CD14-positive monocyte (primary cell): ENCODE measurements at regions not wholly inside any gene's neighbourhood (a gene's known extent, or its start where the extent isn't known, plus 50 kb on each side); places are given as distances from the start of the nearest gene placed in this dataset.

Source experiments
- DNase-seq, 3 donors: peaks; one replicate each; pipeline ENCODE4 v3.0.0-alpha.2; 2011 to 2022
- H2AFZ ChIP-seq: 2 replicates; pipeline ENCODE4 v1.6.0; 2012; ENCODE audit warnings: mild to moderate bottlenecking, low read depth, low read length, inconsistent platforms; ENCODE audit not compliant: insufficient read depth, poor library complexity, severe bottlenecking
- H3K27ac ChIP-seq, 2 donors: 1 replicate in 1 of 2; 2 replicates in 1 of 2; pipeline ENCODE4 v1.5.1; 2012 to 2013; ENCODE audit warnings: low read length in 2 of 2, control low read depth in 1 of 2, inconsistent platforms in 1 of 2, low read depth in 1 of 2, mild to moderate bottlenecking in 1 of 2
- H3K27me3 ChIP-seq, 2 donors: one replicate each; pipeline versions ENCODE4 v1.6.0 to v1.6.1; 2011 to 2013; ENCODE audit warnings: low read length in 2 of 2; ENCODE audit not compliant: control insufficient read depth in 2 of 2, insufficient read depth in 2 of 2
- H3K36me3 ChIP-seq, 2 donors: replicated peaks in 1 of 2; 1 replicate in 1 of 2; 2 replicates in 1 of 2; pipeline versions ENCODE4 v1.5.1 to v1.6.1; 2012 to 2013; ENCODE audit warnings: low read length in 2 of 2, control low read depth in 1 of 2, inconsistent platforms in 1 of 2, mild to moderate bottlenecking in 1 of 2; ENCODE audit not compliant: insufficient read depth in 2 of 2, control insufficient read depth in 1 of 2
- H3K4me1 ChIP-seq, 2 donors: 1 replicate in 1 of 2; 2 replicates in 1 of 2; pipeline versions ENCODE4 v1.5.1 to v1.6.1; 2012 to 2013; ENCODE audit warnings: low read length in 2 of 2, control low read depth in 1 of 2, inconsistent platforms in 1 of 2, mild to moderate bottlenecking in 1 of 2, moderate library complexity in 1 of 2; ENCODE audit not compliant: insufficient read depth in 2 of 2, control insufficient read depth in 1 of 2
- H3K4me2 ChIP-seq: replicated peaks from 2 replicates; pipeline ENCODE3; 2012; ENCODE audit warnings: low read length, moderate library complexity, mild to moderate bottlenecking; ENCODE audit not compliant: poor library complexity, severe bottlenecking; ENCODE audit errors: extremely low read depth
- H3K4me3 ChIP-seq, 3 experiments: fragments of 200-600 bp in 1 of 3; sonication (generic) in 1 of 3; replicated peaks in 1 of 3; 1 replicate in 2 of 3; 2 replicates in 1 of 3; pipeline ENCODE4 v1.5.1; 2011 to 2013; ENCODE audit warnings: low read length in 3 of 3, mild to moderate bottlenecking in 3 of 3, control low read depth in 2 of 3, low read depth in 2 of 3, inconsistent platforms in 1 of 3, moderate library complexity in 1 of 3
- H3K79me2 ChIP-seq: 2 replicates; pipeline ENCODE4 v1.6.0; 2012; ENCODE audit warnings: mild to moderate bottlenecking, control low read depth, inconsistent platforms, low read length, moderate library complexity; ENCODE audit not compliant: insufficient read depth
- H3K9ac ChIP-seq: 2 replicates; pipeline ENCODE4 v1.6.0; 2017; ENCODE audit warnings: low read length, mild to moderate bottlenecking; ENCODE audit not compliant: insufficient read depth, poor library complexity, severe bottlenecking
- H3K9me3 ChIP-seq, 2 donors: replicated peaks in 1 of 2; 1 replicate in 1 of 2; 2 replicates in 1 of 2; pipeline versions ENCODE4 v1.5.1 to v1.6.1; 2012 to 2013; ENCODE audit warnings: low read length in 2 of 2, control low read depth in 1 of 2; ENCODE audit not compliant: control insufficient read depth in 1 of 2, insufficient read depth in 1 of 2
- H4K20me1 ChIP-seq: 2 replicates; pipeline ENCODE4 v1.6.0; 2012; ENCODE audit warnings: mild to moderate bottlenecking, low read length, control low read depth, moderate library complexity; ENCODE audit not compliant: insufficient read depth
- H3K27ac Mint-ChIP-seq, 7 donors: one replicate each; pipeline ENCODE4 v1.8.0; 2020; ENCODE audit warnings: mild to moderate bottlenecking in 7 of 7, mixed read lengths in 7 of 7, moderate library complexity in 6 of 7, inconsistent platforms in 2 of 7
- H3K27me3 Mint-ChIP-seq, 3 donors: one replicate each; pipeline ENCODE4 v1.8.0; 2021 to 2022; ENCODE audit warnings: low read depth in 3 of 3, mild to moderate bottlenecking in 3 of 3, mixed read lengths in 3 of 3, moderate library complexity in 3 of 3, inconsistent platforms in 1 of 3
- H3K36me3 Mint-ChIP-seq, 2 donors: one replicate each; pipeline ENCODE4 v1.8.0; 2020; ENCODE audit warnings: mixed read lengths in 2 of 2, inconsistent platforms in 1 of 2, mild to moderate bottlenecking in 1 of 2
- H3K4me1 Mint-ChIP-seq: one replicate; pipeline ENCODE4 v1.8.0; 2020; ENCODE audit warnings: mild to moderate bottlenecking, mixed read lengths
- H3K4me3 Mint-ChIP-seq, 2 donors: one replicate each; pipeline ENCODE4 v1.8.0; 2020; ENCODE audit warnings: mild to moderate bottlenecking in 2 of 2, mixed read lengths in 2 of 2, moderate library complexity in 1 of 2
- H3K9me3 Mint-ChIP-seq, 7 donors: one replicate each; pipeline ENCODE4 v1.8.0; 2020 to 2022; ENCODE audit warnings: mixed read lengths in 7 of 7, mild to moderate bottlenecking in 6 of 7, moderate library complexity in 6 of 7, inconsistent platforms in 2 of 7
- CTCF ChIP-seq: fragments of 200-600 bp; IDR thresholded peaks from one replicate; pipeline ENCODE4 v1.8.0; 2022; ENCODE audit warnings: antibody characterized with exemption, mild to moderate bottlenecking
- WGBS: methylation state at CpG from one replicate; pipeline ENCODE4 v1.1.5; 2013; ENCODE audit warnings: missing lambda C conversion rate; ENCODE audit not compliant: insufficient coverage; 5-methylcytosine and 5-hydroxymethylcytosine counted together
- intact Hi-C, 2 donors: fragments of 100-400 bp; cut with micrococcal nuclease; formaldehyde crosslinking; loops; one replicate each; pipeline versions ENCODE4 v1.15.0 to v1.15.1; 2023

- WGBS: 75% methylated on average over 4 of the region's 4 CpGs
These were observed 1224.8 kb upstream of the ZEB2 start for GRCh38 chr2:145744541-145745386.

GRCh38 chr2:145743011-145743410 lies 1223.1 kb upstream of the ZEB2 start:
- Mint-ChIP-seq H3K9me3 (peaks cover 0 to 5% (median 0%) of the 10 kb centered on the region in 7 donors), H3K4me1 (peaks cover 44% of the 10 kb centered on the region), H3K4me3 (peak overlapping the region in 1 of 2 donors; percentile 18), H3K27ac (peak overlapping the region; percentile 35 to 82 (median 74)), H3K27me3 (peaks cover 0 to 1% (median 0%) of the 10 kb centered on the region in 3 donors), H3K36me3 (peaks cover 0 to 2% of the 10 kb centered on the region in 2 donors)
- no peaks in the 10 kb centered on the region for H3K36me3 ChIP-seq
- H3K4me3 ChIP-seq: peak overlapping the region in 1 of 3 experiments; percentile 23
- peak overlapping the region; percentile 37 for H3K4me2 ChIP-seq
- peak overlapping the region in 1 of 2 donors; percentile 10 for H3K27ac ChIP-seq
- no peaks in the 10 kb centered on the region for H3K79me2 ChIP-seq
- WGBS: no CpG with 5 or more reads among the region's 2 CpGs
- no peak overlapping the region for H3K9ac ChIP-seq
- TF ChIP-seq CTCF: no peak
- no peaks in the 10 kb centered on the region for H3K27me3 ChIP-seq
- peak; percentile 66 to 90 (median 84) for DNase-seq
- intact Hi-C loops: no loop called here
- no peaks in the 10 kb centered on the region for H3K9me3 ChIP-seq
- no peak overlapping the region for H2AFZ ChIP-seq
- peaks cover 32 to 45% of the 10 kb centered on the region in 2 donors for H3K4me1 ChIP-seq
- H4K20me1 ChIP-seq: no peaks in the 10 kb centered on the region

More at GRCh38 chr2:145744541-145745386, 1224.8 kb upstream of the ZEB2 start:
- no peak overlapping the region for H3K27ac ChIP-seq
- no peaks in the 10 kb centered on the region for H4K20me1 ChIP-seq
- TF ChIP-seq CTCF: no peak
- Mint-ChIP-seq H3K9me3 (peaks cover 0 to 5% (median 0%) of the 10 kb centered on the region in 7 donors), H3K4me3 (no peak overlapping the region), H3K4me1 (peaks cover 46% of the 10 kb centered on the region), H3K27ac (peak overlapping the region in 3 of 7 donors; percentile 3 to 55 (median 14)), H3K36me3 (peaks cover 2% of the 10 kb centered on the region in 2 donors), H3K27me3 (peaks cover 0 to 1% (median 0%) of the 10 kb centered on the region in 3 donors)
- no peaks in the 10 kb centered on the region for H3K79me2 ChIP-seq
- H3K36me3 ChIP-seq: no peaks in the 10 kb centered on the region
- H3K4me1 ChIP-seq: peaks cover 32 to 46% of the 10 kb centered on the region in 2 donors
- no peak overlapping the region for H3K4me2 ChIP-seq
- no peak overlapping the region for H3K9ac ChIP-seq
- no peak overlapping the region for H3K4me3 ChIP-seq
- DNase-seq: peak; percentile 44 to 77 (median 50)
- H3K27me3 ChIP-seq: no peaks in the 10 kb centered on the region
- no peaks in the 10 kb centered on the region for H3K9me3 ChIP-seq
- no peak overlapping the region for H2AFZ ChIP-seq
- intact Hi-C loops: no loop called here
